ENCODE measurements at regions not wholly inside any gene's neighbourhood (a gene's known extent, or its start where the extent isn't known, plus 50 kb on each side); places are given as distances from the start of the nearest gene placed in this dataset.

- Histone ChIP-seq H3K27ac (ENCODE audit: control insufficient read depth, insufficient read depth, low read length) (no peak overlapping the region), H3K9me3 (ENCODE audit: control insufficient read depth, low read depth, low read length) (no peaks in the 10 kb centered on the region), H3K4me1 (ENCODE audit: control insufficient read depth, extremely low read depth, insufficient read depth, low read length) (no peaks in the 10 kb centered on the region), H3K9me1 (ENCODE audit: control insufficient read depth, extremely low read depth, insufficient read depth, low read length) (no peaks in the 10 kb centered on the region), H3K4me2 (ENCODE audit: control insufficient read depth, extremely low read depth, insufficient read depth, low read depth, low read length) (no peak overlapping the region), H3K36me3 (ENCODE audit: control insufficient read depth in 2 of 2, extremely low read depth in 1 of 2, insufficient read depth in 2 of 2, low read length in 2 of 2) (no peaks in the 10 kb centered on the region), H2AFZ (ENCODE audit: control insufficient read depth, low read length) (no peak overlapping the region), H4K20me1 (ENCODE audit: control insufficient read depth, extremely low read depth, insufficient read depth, low read length) (no peaks in the 10 kb centered on the region), H3K79me2 (ENCODE audit: control insufficient read depth, insufficient read depth, low read length) (no peaks in the 10 kb centered on the region), H3K4me3 (ENCODE audit: control insufficient read depth in 2 of 3, extremely low read depth in 1 of 3, insufficient read depth in 2 of 3, low read depth in 1 of 3, low read length in 3 of 3) (no peak overlapping the region), H3K9ac (ENCODE audit: control insufficient read depth, extremely low read depth, insufficient read depth, low read length) (no peak overlapping the region), H3K27me3 (ENCODE audit: control insufficient read depth, extremely low read depth, insufficient read depth, low read length) (peaks cover 13% of the 10 kb centered on the region)
- dilution Hi-C loops (cut with MboI; ENCODE audit: extremely low pct_ligation_motif_present, low sequenced_read_pairs): no loop called here
- TF ChIP-seq CTCF (optimal IDR thresholded peaks at IDR 0.05 in 1 of 3, IDR thresholded peaks at IDR 0.05 in 1 of 3, conservative IDR thresholded peaks at IDR 0.05 in 1 of 3; ENCODE audit: extremely low read depth in 1 of 3, insufficient read depth in 2 of 3, low read length in 3 of 3) (no peak), EZH2 (IDR thresholded peaks at IDR 0.05; ENCODE audit: low read length) (no peak)
- FAIRE-seq (no peak), DNase-seq (ENCODE audit: low read depth, low spot score) (no peak)
Measured at GRCh38 chr14:22418631-22419030, 170.4 kb downstream of the DAD1 start.

GRCh38 chr14:22417914-22418313, 171.1 kb downstream of the DAD1 start:
- Histone ChIP-seq H3K4me2 (ENCODE audit: control insufficient read depth, extremely low read depth, insufficient read depth, low read depth, low read length) (no peak overlapping the region), H3K4me1 (ENCODE audit: control insufficient read depth, extremely low read depth, insufficient read depth, low read length) (no peaks in the 10 kb centered on the region), H2AFZ (ENCODE audit: control insufficient read depth, low read length) (no peak overlapping the region), H4K20me1 (ENCODE audit: control insufficient read depth, extremely low read depth, insufficient read depth, low read length) (no peaks in the 10 kb centered on the region), H3K36me3 (ENCODE audit: control insufficient read depth in 2 of 2, extremely low read depth in 1 of 2, insufficient read depth in 2 of 2, low read length in 2 of 2) (no peaks in the 10 kb centered on the region), H3K9ac (ENCODE audit: control insufficient read depth, extremely low read depth, insufficient read depth, low read length) (no peak overlapping the region), H3K27me3 (ENCODE audit: control insufficient read depth, extremely low read depth, insufficient read depth, low read length) (peaks cover 13% of the 10 kb centered on the region), H3K79me2 (ENCODE audit: control insufficient read depth, insufficient read depth, low read length) (no peaks in the 10 kb centered on the region), H3K27ac (ENCODE audit: control insufficient read depth, insufficient read depth, low read length) (no peak overlapping the region), H3K9me1 (ENCODE audit: control insufficient read depth, extremely low read depth, insufficient read depth, low read length) (no peaks in the 10 kb centered on the region), H3K9me3 (ENCODE audit: control insufficient read depth, low read depth, low read length) (no peaks in the 10 kb centered on the region), H3K4me3 (ENCODE audit: control insufficient read depth in 2 of 3, extremely low read depth in 1 of 3, insufficient read depth in 2 of 3, low read depth in 1 of 3, low read length in 3 of 3) (no peak overlapping the region)
- DNase-seq (ENCODE audit: low read depth, low spot score): no peak
- dilution Hi-C loops (cut with MboI; ENCODE audit: extremely low pct_ligation_motif_present, low sequenced_read_pairs): no loop called here
- FAIRE-seq: no peak
- TF ChIP-seq CTCF (optimal IDR thresholded peaks at IDR 0.05 in 1 of 3, IDR thresholded peaks at IDR 0.05 in 1 of 3, conservative IDR thresholded peaks at IDR 0.05 in 1 of 3; ENCODE audit: extremely low read depth in 1 of 3, insufficient read depth in 2 of 3, low read length in 3 of 3) (no peak), EZH2 (IDR thresholded peaks at IDR 0.05; ENCODE audit: low read length) (no peak)
